Esophagus squamous epithelium (tissue), 5 donors: ENCODE measurements at regions not wholly inside any gene's neighbourhood (a gene's known extent, or its start where the extent isn't known, plus 50 kb on each side); places are given as distances from the start of the nearest gene placed in this dataset.

Experiments
- DNase-seq: peaks from one replicate; lab custom pipeline; 2025; lab: John Stamatoyannopoulos, UW
- H3K27ac ChIP-seq, 4 donors: fragments of 200-600 bp; sonication (generic); one replicate each; pipeline ENCODE4 v1.5.1; 2016 to 2019; ENCODE audit warnings: mild to moderate bottlenecking in 1 of 4
- H3K27me3 ChIP-seq, 4 donors: fragments of 200-600 bp; sonication (generic); 1 replicate in 3 of 4; 2 replicates in 1 of 4; pipeline versions ENCODE4 v1.5.1 to v1.6.0; 2017 to 2021; ENCODE audit warnings: antibody characterized with exemption in 1 of 4
- H3K36me3 ChIP-seq, 3 donors: fragments of 200-600 bp; sonication (generic); one replicate each; pipeline ENCODE4 v1.5.1; 2016 to 2019
- H3K4me1 ChIP-seq, 3 donors: fragments of 200-600 bp; sonication (generic); one replicate each; pipeline ENCODE4 v1.5.1; 2017 to 2019
- H3K4me3 ChIP-seq, 4 donors: fragments of 200-600 bp; sonication (generic); 1 replicate in 3 of 4; 2 replicates in 1 of 4; pipeline ENCODE4 v1.5.1; 2016 to 2019; ENCODE audit warnings: mild to moderate bottlenecking in 2 of 4, moderate library complexity in 1 of 4
- H3K9me3 ChIP-seq, 3 donors: fragments of 200-600 bp; sonication (generic); one replicate each; pipeline ENCODE4 v1.5.1; 2016 to 2019
- CTCF ChIP-seq, 6 experiments: fragments of 450-650 bp in 4 of 6; fragments of 200-600 bp in 2 of 6; sonication (generic) in 2 of 6; IDR thresholded peaks; one replicate each; pipeline ENCODE4 v1.5.1; 2016 to 2019; ENCODE audit warnings: antibody characterized with exemption in 6 of 6, mild to moderate bottlenecking in 4 of 6, moderate library complexity in 4 of 6
- POLR2A ChIP-seq, 4 donors: fragments of 450-650 bp; IDR thresholded peaks; one replicate each; pipeline ENCODE4 v1.6.1; 2017; ENCODE audit warnings: antibody characterized with exemption in 4 of 4, mild to moderate bottlenecking in 4 of 4, moderate library complexity in 3 of 4
- WGBS, 2 donors: methylation state at CpG; one replicate each; pipeline ENCODE4 v1.1.5; 2018; 5-methylcytosine and 5-hydroxymethylcytosine counted together
- intact Hi-C: fragments of 100-400 bp; cut with DNase I; formaldehyde crosslinking; loops from one replicate; pipeline ENCODE4 v1.15.0; 2022
- donor health status: DM: yes; HTN: yes; CAD: no.

GRCh38 chr7:97470726-97471125 lies 261.2 kb upstream of the TAC1 start:
- H3K9me3 ChIP-seq: no peaks in the 10 kb centered on the region
- WGBS, 2 donors: 68 to 71% methylated on average over 5 of the region's 5 CpGs

GRCh38 chr7:97471491-97471890 lies 260.4 kb upstream of the TAC1 start:
- TF ChIP-seq POLR2A (IDR thresholded peaks at IDR 0.05) (no peak), CTCF (IDR thresholded peaks at IDR 0.05) (no peak)
- intact Hi-C loops: no loop called here
- Histone ChIP-seq H3K9me3 (no peaks in the 10 kb centered on the region), H3K36me3 (no peaks in the 10 kb centered on the region), H3K4me1 (no peaks in the 10 kb centered on the region), H3K4me3 (no peak overlapping the region), H3K27ac (no peak overlapping the region), H3K27me3 (no peaks in the 10 kb centered on the region)
- no peak for DNase-seq
- WGBS, 2 donors: 41 to 68% methylated on average over 3 of the region's 3 CpGs

More at GRCh38 chr7:97470726-97471125, 261.2 kb upstream of the TAC1 start:
- no peak overlapping the region for H3K4me3 ChIP-seq
- intact Hi-C loops: no loop called here
- H3K36me3 ChIP-seq: no peaks in the 10 kb centered on the region
- H3K27me3 ChIP-seq: no peaks in the 10 kb centered on the region
- TF ChIP-seq POLR2A (IDR thresholded peaks at IDR 0.05) (no peak), CTCF (IDR thresholded peaks at IDR 0.05) (no peak)
- no peak overlapping the region for H3K27ac ChIP-seq
- no peak for DNase-seq
- H3K4me1 ChIP-seq: no peaks in the 10 kb centered on the region

DNA sequence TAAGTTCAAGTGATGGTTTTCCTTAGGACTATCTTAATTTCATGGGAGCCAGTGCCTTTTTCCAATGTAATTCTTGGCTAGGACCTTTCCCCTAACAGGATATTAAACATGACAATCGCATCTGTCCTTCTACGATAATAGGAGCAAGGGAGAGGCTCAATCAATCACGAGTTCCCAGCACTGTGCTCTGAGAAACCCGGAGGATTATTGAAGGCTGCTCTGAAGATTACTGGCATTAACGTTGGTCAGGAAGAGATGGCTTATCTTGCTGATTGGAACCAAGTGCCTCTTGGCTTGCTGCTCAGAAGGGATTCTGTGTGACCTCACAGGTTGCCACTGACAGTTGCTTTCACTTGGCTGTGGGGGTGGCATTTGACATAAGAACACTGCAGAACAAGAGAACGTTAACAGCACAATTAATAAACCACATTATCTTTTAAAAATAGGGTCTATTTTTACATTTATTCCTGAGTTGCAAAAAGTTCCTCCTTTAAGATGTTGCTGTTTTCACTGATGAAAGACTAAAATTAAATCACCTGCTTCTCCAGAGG lies 252.1 kb upstream of the TAC1 start:
- H3K36me3 ChIP-seq: no peaks in the 10 kb centered on the region
- H3K4me3 ChIP-seq: no peak overlapping the region
- no peak for DNase-seq
- no peaks in the 10 kb centered on the region for H3K9me3 ChIP-seq
- H3K4me1 ChIP-seq: no peaks in the 10 kb centered on the region
- WGBS, 2 donors: 38 to 42% methylated on average over 6 of the region's 6 CpGs
- TF ChIP-seq POLR2A (IDR thresholded peaks at IDR 0.05): no peak
- TF ChIP-seq CTCF (IDR thresholded peaks at IDR 0.05): no peak
- H3K27me3 ChIP-seq: no peaks in the 10 kb centered on the region
- intact Hi-C loops: no loop called here
- no peak overlapping the region for H3K27ac ChIP-seq

GRCh38 chr7:97480772-97481390 lies 251.0 kb upstream of the TAC1 start:
- Histone ChIP-seq H3K27me3 (no peaks in the 10 kb centered on the region), H3K27ac (no peak overlapping the region), H3K36me3 (no peaks in the 10 kb centered on the region), H3K9me3 (no peaks in the 10 kb centered on the region), H3K4me3 (no peak overlapping the region), H3K4me1 (no peaks in the 10 kb centered on the region)
- TF ChIP-seq POLR2A (IDR thresholded peaks at IDR 0.05) (no peak), CTCF (IDR thresholded peaks at IDR 0.05) (no peak)
- WGBS, 2 donors: 39 to 58% methylated on average over 3 of the region's 3 CpGs
- DNase-seq: no peak
- intact Hi-C loops: no loop called here

GRCh38 chr7:97495487-97495886 lies 236.4 kb upstream of the TAC1 start:
- intact Hi-C loops: loop anchor here (10.0 kb wide), 1 partner anchor 339 kb away; no protein-coding TSS in a partner anchor
- WGBS, 2 donors: 70% methylated on average over 2 of the region's 2 CpGs
- H3K36me3 ChIP-seq: no peaks in the 10 kb centered on the region
- no peaks in the 10 kb centered on the region for H3K27me3 ChIP-seq
- TF ChIP-seq CTCF (IDR thresholded peaks at IDR 0.05) (no peak), POLR2A (IDR thresholded peaks at IDR 0.05) (no peak)
- DNase-seq: no peak
- H3K27ac ChIP-seq: no peak overlapping the region
- no peaks in the 10 kb centered on the region for H3K9me3 ChIP-seq
- H3K4me1 ChIP-seq: no peaks in the 10 kb centered on the region
- no peak overlapping the region for H3K4me3 ChIP-seq
